Endothelial cell of umbilical vein (primary cell): ENCODE measurements at regions not wholly inside any gene's neighbourhood (a gene's known extent, or its start where the extent isn't known, plus 50 kb on each side); places are given as distances from the start of the nearest gene placed in this dataset.

Experiments used
- BruUV-seq: library from RNA; stranded (reverse); fragments of 400-500 nt; replicated peaks from 2 replicates; lab custom pipeline; 2021; lab: Mats Ljungman, UMichigan
- CTCF ChIA-PET: fragments of 300-600, 350-600 bp; sonication (Branson Sonifier 250); formaldehyde crosslinking; loops from one replicate; lab custom pipeline; 2021; ENCODE audit warnings: antibody characterized with exemption, inconsistent platforms; lab: Charles Lee
- POLR2A ChIA-PET: fragments of 300-600, 350-600 bp; sonication (Branson Sonifier 250); formaldehyde crosslinking; loops from one replicate; lab custom pipeline; 2021; ENCODE audit warnings: antibody characterized with exemption, inconsistent platforms; lab: Charles Lee
- DNase-seq: peaks from one replicate; pipeline ENCODE4 v3.0.0-alpha.2; 2011; ENCODE audit warnings: low read depth, low spot score
- FAIRE-seq: peaks from 2 replicates; lab custom pipeline; 2011; peaks lifted over from hg19 to GRCh38; lab: Jason Lieb, UNC
- H2AFZ ChIP-seq: 2 replicates; pipeline ENCODE4 v1.6.0; 2012; ENCODE audit warnings: low read depth, low read length, control low read depth, inconsistent platforms
- H3K27ac ChIP-seq: 2 replicates; pipeline ENCODE4 v1.5.1; 2011; ENCODE audit warnings: low read depth, mild to moderate bottlenecking, control low read depth, low read length, moderate library complexity; ENCODE audit not compliant: insufficient read depth
- H3K27me3 ChIP-seq, 2 experiments: 2 replicates each; pipeline versions ENCODE4 v1.6.0 to v1.6.1; 2011; ENCODE audit warnings: low read length in 2 of 2, mixed read lengths in 1 of 2; ENCODE audit not compliant: control insufficient read depth in 2 of 2, insufficient read depth in 2 of 2
- H3K36me3 ChIP-seq, 2 experiments: 2 replicates in 1 of 2; 3 replicates in 1 of 2; pipeline ENCODE4 v1.5.1; 2011; ENCODE audit warnings: low read length in 2 of 2, mild to moderate bottlenecking in 1 of 2, moderate library complexity in 1 of 2; ENCODE audit not compliant: control insufficient read depth in 2 of 2, insufficient read depth in 2 of 2; ENCODE audit errors: extremely low read depth in 1 of 2
- H3K4me1 ChIP-seq: 3 replicates; pipeline ENCODE4 v1.5.1; 2011; ENCODE audit warnings: mild to moderate bottlenecking, low read length; ENCODE audit not compliant: control insufficient read depth, insufficient read depth; ENCODE audit errors: extremely low read depth
- H3K4me2 ChIP-seq: 2 replicates; pipeline ENCODE4 v1.6.1; 2011; ENCODE audit warnings: low read length, control low read depth, mixed read lengths; ENCODE audit not compliant: insufficient read depth
- H3K4me3 ChIP-seq, 3 experiments: fragments of 200-600 bp in 1 of 3; sonication (generic), shearing (Covaris generic) in 1 of 3; replicated peaks in 1 of 3; 2 replicates each; pipeline ENCODE4 v1.5.1; 2011 to 2016; ENCODE audit warnings: control low read depth in 3 of 3, low read length in 3 of 3, mild to moderate bottlenecking in 2 of 3, inconsistent platforms in 1 of 3, low read depth in 1 of 3, moderate library complexity in 1 of 3; ENCODE audit not compliant: insufficient read depth in 1 of 3
- H3K79me2 ChIP-seq: 2 replicates; pipeline ENCODE4 v1.6.0; 2012; ENCODE audit warnings: low read length, inconsistent platforms; ENCODE audit not compliant: control insufficient read depth, insufficient read depth
- H3K9ac ChIP-seq: replicated peaks from 2 replicates; pipeline ENCODE3; 2011; ENCODE audit warnings: low read length, control low read depth; ENCODE audit not compliant: insufficient read depth; ENCODE audit errors: extremely low read depth
- H3K9me1 ChIP-seq: replicated peaks from 3 replicates; pipeline ENCODE4 v1.6.0; 2011; ENCODE audit warnings: mild to moderate bottlenecking, low read length; ENCODE audit not compliant: control insufficient read depth, insufficient read depth; ENCODE audit errors: extremely low read depth
- H3K9me3 ChIP-seq: replicated peaks from 2 replicates; pipeline ENCODE4 v1.5.1; 2012; ENCODE audit warnings: low read length, inconsistent platforms; ENCODE audit not compliant: control insufficient read depth, insufficient read depth
- H4K20me1 ChIP-seq: replicated peaks from 2 replicates; pipeline ENCODE3; 2011; ENCODE audit warnings: mild to moderate bottlenecking, low read length; ENCODE audit not compliant: control insufficient read depth, insufficient read depth; ENCODE audit errors: extremely low read depth
- EZH2 ChIP-seq: IDR thresholded peaks from 2 replicates; pipeline ENCODE4 v1.6.1; 2012; ENCODE audit warnings: borderline replicate concordance, low read depth, mild to moderate bottlenecking, moderate library complexity, low read length, inconsistent platforms; ENCODE audit not compliant: severe bottlenecking
- FOS ChIP-seq: IDR thresholded peaks from 2 replicates; pipeline ENCODE4 v1.6.1; 2011; ENCODE audit warnings: mild to moderate bottlenecking, low read length, moderate library complexity, borderline replicate concordance; ENCODE audit not compliant: insufficient read depth
- GATA2 ChIP-seq: IDR thresholded peaks from 2 replicates; pipeline ENCODE4 v1.7.0; 2011; ENCODE audit warnings: low read depth, mild to moderate bottlenecking, moderate library complexity, mixed read lengths, low read length; ENCODE audit not compliant: insufficient read length, insufficient read depth
- JUN ChIP-seq: IDR thresholded peaks from 2 replicates; pipeline ENCODE4 v1.6.1; 2011; ENCODE audit warnings: borderline replicate concordance, low read depth; ENCODE audit not compliant: insufficient read length, insufficient read depth
- MYC ChIP-seq: IDR thresholded peaks from one replicate; pipeline ENCODE4 v1.6.1; 2011; ENCODE audit warnings: mild to moderate bottlenecking, low read depth, low read length
- POLR2A ChIP-seq: IDR thresholded peaks from 2 replicates; pipeline ENCODE4 v1.6.1; 2012; ENCODE audit warnings: low read depth, mild to moderate bottlenecking, control low read depth, low read length
- POLR2AphosphoS5 ChIP-seq: IDR thresholded peaks from 2 replicates; pipeline ENCODE4 v1.6.1; 2012; ENCODE audit warnings: low read depth, mild to moderate bottlenecking, control low read depth, low read length, moderate library complexity; ENCODE audit not compliant: insufficient read depth
- dilution Hi-C: fragments of 300-500 bp; cut with MboI; formaldehyde crosslinking; loops from one replicate; pipeline ENCODE4 v1.15.0; 2019; ENCODE audit warnings: low sequenced_read_pairs; ENCODE audit not compliant: extremely low pct_ligation_motif_present
- intact Hi-C: fragments of 100-400 bp; cut with micrococcal nuclease; formaldehyde crosslinking; loops from one replicate; pipeline ENCODE4 v1.10.0; 2022
- TF ChIP-seq, protein P1 (sequence below): IDR thresholded peaks from 2 replicates; pipeline ENCODE4 v1.6.1; 2011; ENCODE audit not compliant: insufficient read depth, insufficient read length
- TF ChIP-seq, protein P2 (sequence below), 2 donors: IDR thresholded peaks; 1 replicate in 1 of 2; 2 replicates in 1 of 2; pipeline ENCODE4 v1.5.1; 2011; ENCODE audit warnings: low read length in 2 of 2, mild to moderate bottlenecking in 2 of 2, moderate library complexity in 2 of 2, control low read depth in 1 of 2, inconsistent platforms in 1 of 2, low read depth in 1 of 2; ENCODE audit not compliant: insufficient read depth in 1 of 2; ENCODE audit errors: extremely low read depth in 1 of 2

DNA sequence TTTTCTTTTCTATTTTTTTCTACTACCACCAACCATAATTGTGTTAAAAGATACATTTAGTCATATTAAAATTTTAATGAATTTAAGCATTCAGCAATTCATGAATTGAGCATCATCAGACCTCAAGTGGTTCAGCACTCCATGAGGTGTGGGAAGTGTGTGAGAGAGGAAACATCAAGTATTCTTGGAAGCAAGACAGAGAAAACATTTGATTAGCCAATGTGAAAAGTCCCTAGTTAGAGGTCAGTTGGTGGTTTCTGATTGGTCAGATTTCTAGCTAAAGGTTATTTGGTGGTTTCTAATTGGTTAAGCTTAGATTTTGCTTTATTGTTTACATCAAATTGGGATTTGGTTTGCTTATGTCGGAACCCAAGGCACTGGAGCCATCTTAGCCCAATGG is 134.7 kb downstream of the KLF5 start:
- no peaks in the 10 kb centered on the region for H3K27me3 ChIP-seq
- no peaks in the 10 kb centered on the region for H3K9me1 ChIP-seq
- H3K4me1 ChIP-seq = no peaks in the 10 kb centered on the region
- no peaks in the 10 kb centered on the region for H3K36me3 ChIP-seq
- H2AFZ ChIP-seq = no peak overlapping the region
- DNase-seq = no peak
- no peaks in the 10 kb centered on the region for H4K20me1 ChIP-seq
- ChIA-PET POLR2A (no interaction called here), CTCF (no interaction called here)
- H3K9me3 ChIP-seq = no peaks in the 10 kb centered on the region
- H3K4me3 ChIP-seq = no peak overlapping the region
- FAIRE-seq = no peak
- H3K79me2 ChIP-seq = no peaks in the 10 kb centered on the region
- dilution Hi-C loops (no loop called here), intact Hi-C loops (no loop called here)
- no TSS peak for BruUV-seq
- TF ChIP-seq POLR2A (no peak), JUN (no peak), EZH2 (no peak), POLR2AphosphoS5 (no peak), GATA2 (no peak), FOS (no peak), MYC (no peak)
- TF ChIP-seq, protein P1, sequence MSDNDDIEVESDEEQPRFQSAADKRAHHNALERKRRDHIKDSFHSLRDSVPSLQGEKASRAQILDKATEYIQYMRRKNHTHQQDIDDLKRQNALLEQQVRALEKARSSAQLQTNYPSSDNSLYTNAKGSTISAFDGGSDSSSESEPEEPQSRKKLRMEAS = no peak
- TF ChIP-seq, protein P2, sequence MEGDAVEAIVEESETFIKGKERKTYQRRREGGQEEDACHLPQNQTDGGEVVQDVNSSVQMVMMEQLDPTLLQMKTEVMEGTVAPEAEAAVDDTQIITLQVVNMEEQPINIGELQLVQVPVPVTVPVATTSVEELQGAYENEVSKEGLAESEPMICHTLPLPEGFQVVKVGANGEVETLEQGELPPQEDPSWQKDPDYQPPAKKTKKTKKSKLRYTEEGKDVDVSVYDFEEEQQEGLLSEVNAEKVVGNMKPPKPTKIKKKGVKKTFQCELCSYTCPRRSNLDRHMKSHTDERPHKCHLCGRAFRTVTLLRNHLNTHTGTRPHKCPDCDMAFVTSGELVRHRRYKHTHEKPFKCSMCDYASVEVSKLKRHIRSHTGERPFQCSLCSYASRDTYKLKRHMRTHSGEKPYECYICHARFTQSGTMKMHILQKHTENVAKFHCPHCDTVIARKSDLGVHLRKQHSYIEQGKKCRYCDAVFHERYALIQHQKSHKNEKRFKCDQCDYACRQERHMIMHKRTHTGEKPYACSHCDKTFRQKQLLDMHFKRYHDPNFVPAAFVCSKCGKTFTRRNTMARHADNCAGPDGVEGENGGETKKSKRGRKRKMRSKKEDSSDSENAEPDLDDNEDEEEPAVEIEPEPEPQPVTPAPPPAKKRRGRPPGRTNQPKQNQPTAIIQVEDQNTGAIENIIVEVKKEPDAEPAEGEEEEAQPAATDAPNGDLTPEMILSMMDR (IDR thresholded peaks at IDR 0.05; ENCODE audit: extremely low read depth in 1 of 2, insufficient read depth in 1 of 2, low read depth in 1 of 2, low read length in 2 of 2) = no peak
- no peak overlapping the region for H3K4me2 ChIP-seq
- H3K9ac ChIP-seq = no peak overlapping the region
- no peak overlapping the region for H3K27ac ChIP-seq
